DOHH2 (cell line): ENCODE measurements at regions not wholly inside any gene's neighbourhood (a gene's known extent, or its start where the extent isn't known, plus 50 kb on each side); places are given as distances from the start of the nearest gene placed in this dataset.

Experiments
- CTCF ChIP-seq: fragments of 200-600 bp; sonication (generic); IDR thresholded peaks from one replicate; pipeline ENCODE4 v1.5.1; 2014; ENCODE audit warnings: antibody characterized with exemption, mild to moderate bottlenecking, low read depth, low read length; ENCODE audit not compliant: poor library complexity, severe bottlenecking
- EZH2phosphoT487 ChIP-seq: fragments of 200-600 bp; sonication (generic); IDR thresholded peaks from 2 replicates; pipeline ENCODE4 v1.6.1; 2017; ENCODE audit warnings: borderline replicate concordance, mild to moderate bottlenecking, antibody characterized with exemption, low read length, moderate library complexity, mixed read lengths

- no peak for TF ChIP-seq CTCF
- no peak for TF ChIP-seq EZH2phosphoT487
Observed at GRCh38 chr2:234628953-234629352, 132.1 kb upstream of the ARL4C start.
